GM12878 (cell line): ENCODE measurements at regions not wholly inside any gene's neighbourhood (a gene's known extent, or its start where the extent isn't known, plus 50 kb on each side); places are given as distances from the start of the nearest gene placed in this dataset.

Source experiments
- ATAC-seq: fragments of 200-7000 bp; cut with Tn5 transposase; 3 replicates; pipeline ENCODE4 v1.9.1; 2020; ENCODE audit warnings: mild to moderate bottlenecking, moderate library complexity
- BruUV-seq: library from RNA; stranded (reverse); fragments of 400-500 nt; replicated peaks from 2 replicates; lab custom pipeline; 2021; lab: Mats Ljungman, UMichigan
- CTCF ChIA-PET: fragments of 300-600 bp; sonication (Branson Sonifier 250); formaldehyde crosslinking; extraction: SDS; loops from one replicate; lab custom pipeline; 2021; ENCODE audit warnings: inconsistent platforms; lab: Yijun Ruan, JAX
- POLR2A ChIA-PET: fragments of 350-600 bp; formaldehyde crosslinking; extraction: SDS; loops from one replicate; lab custom pipeline; 2021; ENCODE audit warnings: inconsistent platforms; lab: Charles Lee
- RAD21 ChIA-PET: fragments of 300-600 bp; sonication (Branson Sonifier 250); formaldehyde crosslinking; loops from one replicate; lab custom pipeline; 2023; ENCODE audit warnings: antibody characterized with exemption; ENCODE audit not compliant: unreplicated experiment; lab: Charles Lee
- SMC1A ChIA-PET: fragments of 300-600 bp; sonication (Branson Sonifier 250); formaldehyde crosslinking; loops from one replicate; lab custom pipeline; 2023; ENCODE audit not compliant: unreplicated experiment, uncharacterized antibody; lab: Charles Lee
- DNase-seq: peaks from one replicate; pipeline ENCODE4 v3.0.0-alpha.2; 2011; ENCODE audit warnings: low read depth, low spot score
- FAIRE-seq: peaks from 3 replicates; lab custom pipeline; 2011; peaks lifted over from hg19 to GRCh38; lab: Jason Lieb, UNC
- H2AFZ ChIP-seq: 2 replicates; pipeline ENCODE4 v1.6.0; 2011; ENCODE audit warnings: low read depth, low read length, control low read depth; ENCODE audit not compliant: control insufficient read depth
- H3K27ac ChIP-seq: 2 replicates; pipeline ENCODE4 v1.5.1; 2011; ENCODE audit warnings: control low read depth; ENCODE audit not compliant: control insufficient read depth, insufficient read depth
- H3K27me3 ChIP-seq, 2 experiments: replicated peaks in 1 of 2; 2 replicates each; pipeline versions ENCODE4 v1.6.0 to v1.6.1; 2011; ENCODE audit warnings: low read length in 1 of 2; ENCODE audit not compliant: control insufficient read depth in 2 of 2, insufficient read depth in 2 of 2
- H3K36me3 ChIP-seq, 2 experiments: 2 replicates each; pipeline ENCODE4 v1.5.1; 2011; ENCODE audit warnings: low read length in 1 of 2; ENCODE audit not compliant: control insufficient read depth in 2 of 2, insufficient read depth in 2 of 2
- H3K4me1 ChIP-seq: 2 replicates; pipeline ENCODE4 v1.6.1; 2011; ENCODE audit warnings: mild to moderate bottlenecking, low read length, moderate library complexity, mixed read lengths; ENCODE audit not compliant: control insufficient read depth, insufficient read depth
- H3K4me2 ChIP-seq: 2 replicates; pipeline ENCODE4 v1.6.0; 2011; ENCODE audit warnings: control low read depth; ENCODE audit not compliant: control insufficient read depth, insufficient read depth
- H3K4me3 ChIP-seq: fragments of 200-600 bp; sonication (generic); 2 replicates; pipeline ENCODE4 v1.5.1; 2016
- H3K79me2 ChIP-seq: 2 replicates; pipeline ENCODE4 v1.6.0; 2011; ENCODE audit warnings: low read length; ENCODE audit not compliant: control insufficient read depth, insufficient read depth
- H3K9ac ChIP-seq: 2 replicates; pipeline ENCODE4 v1.8.0; 2011; ENCODE audit warnings: low read length, control low read depth, mixed read lengths; ENCODE audit not compliant: control insufficient read depth, insufficient read depth
- H3K9me3 ChIP-seq: replicated peaks from 3 replicates; pipeline ENCODE4 v1.5.1; 2011; ENCODE audit warnings: mild to moderate bottlenecking, low read length; ENCODE audit not compliant: control insufficient read depth, insufficient read depth
- H4K20me1 ChIP-seq: 2 replicates; pipeline ENCODE4 v1.6.0; 2011; ENCODE audit not compliant: control insufficient read depth, insufficient read depth
- BCLAF1 ChIP-seq: fragments of 450-650 bp; IDR thresholded peaks from 2 replicates; pipeline ENCODE4 v1.6.1; 2017; ENCODE audit warnings: antibody characterized with exemption, mild to moderate bottlenecking, moderate library complexity
- E2F8 ChIP-seq: fragments of 450-650 bp; IDR thresholded peaks from 2 replicates; pipeline ENCODE4 v1.6.1; 2018; ENCODE audit warnings: mild to moderate bottlenecking, low read depth, moderate library complexity; ENCODE audit not compliant: partially characterized antibody
- FOS ChIP-seq: IDR thresholded peaks from 3 replicates; pipeline ENCODE4 v1.6.1; 2011; ENCODE audit warnings: borderline replicate concordance; ENCODE audit not compliant: insufficient read length; ENCODE audit errors: extremely low read depth
- POLR2AphosphoS5 ChIP-seq: IDR thresholded peaks from 2 replicates; pipeline ENCODE4 v1.6.1; 2011; ENCODE audit warnings: mild to moderate bottlenecking, low read length, inconsistent platforms
- YY1 ChIP-seq: IDR thresholded peaks from 2 replicates; pipeline ENCODE4 v1.6.1; 2011; ENCODE audit warnings: low read depth, mild to moderate bottlenecking, low read length
- WGBS: methylation state at CpG from one replicate; pipeline ENCODE4 v1.1.6; 2016; ENCODE audit warnings: low lambda C conversion rate; ENCODE audit not compliant: insufficient replicate concordance, insufficient coverage; ENCODE audit errors: missing lambda C conversion rate; 5-methylcytosine and 5-hydroxymethylcytosine counted together
- in situ Hi-C: fragments of 300-500 bp; cut with MboI; formaldehyde crosslinking; loops from 9 replicates; pipeline ENCODE4 v1.14.3; 2018; ENCODE audit warnings: mixed read lengths
- intact Hi-C: fragments of 100-400 bp; cut with micrococcal nuclease; formaldehyde crosslinking; loops from one replicate; pipeline ENCODE4 v1.14.2; 2022; ENCODE audit not compliant: unreplicated experiment
- TF ChIP-seq, protein P1 (sequence below): IDR thresholded peaks from 2 replicates; pipeline ENCODE4 v1.6.1; 2012; ENCODE audit warnings: mild to moderate bottlenecking, low read depth, low read length

GRCh38 chr1:58999676-59000075 is 215.8 kb upstream of the JUN start:
- POLR2A ChIA-PET: no interaction called here
- SMC1A ChIA-PET: interaction anchor here (0.9 to 4.8 kb wide), 7 partner anchors 11 to 146 kb away, joined by 3 to 23 read pairs (median 4); no protein-coding TSS in a partner anchor
- H3K9ac ChIP-seq: no peak overlapping the region
- no peak overlapping the region for H3K4me3 ChIP-seq
- BruUV-seq: no TSS peak
- no peak overlapping the region for H2AFZ ChIP-seq
- in situ Hi-C loops: no loop called here
- H3K9me3 ChIP-seq: no peaks in the 10 kb centered on the region
- peaks cover 21% of the 10 kb centered on the region for H3K4me1 ChIP-seq
- 56% methylated on average over 8 of the region's 8 CpGs for WGBS
- CTCF ChIA-PET: interaction anchor here (1.0 to 1.4 kb wide), 3 partner anchors 11 to 554 kb away, joined by 3 read pairs; no protein-coding TSS in a partner anchor
- FAIRE-seq (no peak), DNase-seq (no peak), ATAC-seq (no peak)
- H3K4me2 ChIP-seq: no peak overlapping the region
- RAD21 ChIA-PET: no interaction called here
- H3K36me3 ChIP-seq: no peaks in the 10 kb centered on the region
- H3K79me2 ChIP-seq: no peaks in the 10 kb centered on the region
- intact Hi-C loops: no loop called here
- no peak for TF ChIP-seq E2F8
- 0 out of 2 replicates have a peak, but pooled peaks have one; percentile 20 for TF ChIP-seq YY1
- H3K27me3 ChIP-seq: no peaks in the 10 kb centered on the region
- H3K27ac ChIP-seq: no peak overlapping the region
- no peaks in the 10 kb centered on the region for H4K20me1 ChIP-seq

GRCh38 chr1:59004755-59005154 is 220.9 kb upstream of the JUN start:
- peaks cover 43% of the 10 kb centered on the region for H3K4me1 ChIP-seq
- CTCF ChIA-PET: interaction anchor here (0.7 to 1.3 kb wide), 3 partner anchors 11 to 100 kb away, joined by 3 to 4 read pairs (median 3); no protein-coding TSS in a partner anchor
- no peak for ATAC-seq
- TF ChIP-seq FOS (no peak), POLR2AphosphoS5 (no peak), BCLAF1 (no peak)
- TF ChIP-seq, protein P1, sequence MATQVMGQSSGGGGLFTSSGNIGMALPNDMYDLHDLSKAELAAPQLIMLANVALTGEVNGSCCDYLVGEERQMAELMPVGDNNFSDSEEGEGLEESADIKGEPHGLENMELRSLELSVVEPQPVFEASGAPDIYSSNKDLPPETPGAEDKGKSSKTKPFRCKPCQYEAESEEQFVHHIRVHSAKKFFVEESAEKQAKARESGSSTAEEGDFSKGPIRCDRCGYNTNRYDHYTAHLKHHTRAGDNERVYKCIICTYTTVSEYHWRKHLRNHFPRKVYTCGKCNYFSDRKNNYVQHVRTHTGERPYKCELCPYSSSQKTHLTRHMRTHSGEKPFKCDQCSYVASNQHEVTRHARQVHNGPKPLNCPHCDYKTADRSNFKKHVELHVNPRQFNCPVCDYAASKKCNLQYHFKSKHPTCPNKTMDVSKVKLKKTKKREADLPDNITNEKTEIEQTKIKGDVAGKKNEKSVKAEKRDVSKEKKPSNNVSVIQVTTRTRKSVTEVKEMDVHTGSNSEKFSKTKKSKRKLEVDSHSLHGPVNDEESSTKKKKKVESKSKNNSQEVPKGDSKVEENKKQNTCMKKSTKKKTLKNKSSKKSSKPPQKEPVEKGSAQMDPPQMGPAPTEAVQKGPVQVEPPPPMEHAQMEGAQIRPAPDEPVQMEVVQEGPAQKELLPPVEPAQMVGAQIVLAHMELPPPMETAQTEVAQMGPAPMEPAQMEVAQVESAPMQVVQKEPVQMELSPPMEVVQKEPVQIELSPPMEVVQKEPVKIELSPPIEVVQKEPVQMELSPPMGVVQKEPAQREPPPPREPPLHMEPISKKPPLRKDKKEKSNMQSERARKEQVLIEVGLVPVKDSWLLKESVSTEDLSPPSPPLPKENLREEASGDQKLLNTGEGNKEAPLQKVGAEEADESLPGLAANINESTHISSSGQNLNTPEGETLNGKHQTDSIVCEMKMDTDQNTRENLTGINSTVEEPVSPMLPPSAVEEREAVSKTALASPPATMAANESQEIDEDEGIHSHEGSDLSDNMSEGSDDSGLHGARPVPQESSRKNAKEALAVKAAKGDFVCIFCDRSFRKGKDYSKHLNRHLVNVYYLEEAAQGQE: no peak

More at GRCh38 chr1:59004755-59005154, 220.9 kb upstream of the JUN start:
- Histone ChIP-seq H3K36me3 (no peaks in the 10 kb centered on the region), H3K27ac (no peak overlapping the region), H3K4me2 (no peak overlapping the region), H3K79me2 (no peaks in the 10 kb centered on the region), H3K4me3 (no peak overlapping the region), H4K20me1 (no peaks in the 10 kb centered on the region), H3K9ac (no peak overlapping the region), H2AFZ (no peak overlapping the region), H3K9me3 (no peaks in the 10 kb centered on the region), H3K27me3 (no peaks in the 10 kb centered on the region)
- in situ Hi-C loops: no loop called here
- 78% methylated on average over 2 of the region's 2 CpGs for WGBS
- no peak for FAIRE-seq
- ChIA-PET RAD21 (interaction anchor here (1.0 to 2.4 kb wide), 4 partner anchors 8 to 36 kb away, joined by 3 to 9 read pairs (median 4); no protein-coding TSS in a partner anchor), POLR2A (interaction anchor here (1.2 to 1.5 kb wide), 2 partner anchors 36 to 41 kb away, joined by 3 to 8 read pairs; no protein-coding TSS in a partner anchor), SMC1A (interaction anchor here (0.7 to 2.5 kb wide), 6 partner anchors 8 to 219 kb away, joined by 3 to 14 read pairs (median 4); no protein-coding TSS in a partner anchor)
- BruUV-seq: no TSS peak
- DNase-seq: no peak
- intact Hi-C loops: loop anchor here (5.0 kb wide), 4 partner anchors 102 to 222 kb away; partner anchors contain the start of gene JUN
